ENCODE measurements at regions not wholly inside any gene's neighbourhood (a gene's known extent, or its start where the extent isn't known, plus 50 kb on each side); places are given as distances from the start of the nearest gene placed in this dataset.
"Not testable (repeated sequence)": the region's sequence is repeated elsewhere in the genome, so short reads cannot be mapped to it uniquely, and the experiment has no call there.

- H3K4me3 ChIP-seq (ENCODE audit: low read depth, low read length), result no peak overlapping the region
- TF ChIP-seq, protein P1, sequence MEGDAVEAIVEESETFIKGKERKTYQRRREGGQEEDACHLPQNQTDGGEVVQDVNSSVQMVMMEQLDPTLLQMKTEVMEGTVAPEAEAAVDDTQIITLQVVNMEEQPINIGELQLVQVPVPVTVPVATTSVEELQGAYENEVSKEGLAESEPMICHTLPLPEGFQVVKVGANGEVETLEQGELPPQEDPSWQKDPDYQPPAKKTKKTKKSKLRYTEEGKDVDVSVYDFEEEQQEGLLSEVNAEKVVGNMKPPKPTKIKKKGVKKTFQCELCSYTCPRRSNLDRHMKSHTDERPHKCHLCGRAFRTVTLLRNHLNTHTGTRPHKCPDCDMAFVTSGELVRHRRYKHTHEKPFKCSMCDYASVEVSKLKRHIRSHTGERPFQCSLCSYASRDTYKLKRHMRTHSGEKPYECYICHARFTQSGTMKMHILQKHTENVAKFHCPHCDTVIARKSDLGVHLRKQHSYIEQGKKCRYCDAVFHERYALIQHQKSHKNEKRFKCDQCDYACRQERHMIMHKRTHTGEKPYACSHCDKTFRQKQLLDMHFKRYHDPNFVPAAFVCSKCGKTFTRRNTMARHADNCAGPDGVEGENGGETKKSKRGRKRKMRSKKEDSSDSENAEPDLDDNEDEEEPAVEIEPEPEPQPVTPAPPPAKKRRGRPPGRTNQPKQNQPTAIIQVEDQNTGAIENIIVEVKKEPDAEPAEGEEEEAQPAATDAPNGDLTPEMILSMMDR (IDR thresholded peaks at IDR 0.05; ENCODE audit: control insufficient read depth, extremely low read depth, insufficient read depth), result no peak
- peak; percentile 6 for DNase-seq (ENCODE audit: low read depth)
Measured at GRCh38 chr4:177810220-177810619, 368.0 kb upstream of the AGA start.

GRCh38 chr4:177818392-177818791 is 376.2 kb upstream of the AGA start:
- DNase-seq (ENCODE audit: low read depth); H3K4me3 ChIP-seq (ENCODE audit: low read depth, low read length): not testable (repeated sequence)

- no peak overlapping the region for H3K4me3 ChIP-seq (ENCODE audit: low read depth, low read length)
- TF ChIP-seq, protein P1 (IDR thresholded peaks at IDR 0.05; ENCODE audit: control insufficient read depth, extremely low read depth, insufficient read depth), result no peak
- DNase-seq (ENCODE audit: low read depth), result no peak
Measured at GRCh38 chr4:177826973-177827372, 384.7 kb upstream of the AGA start.

- no peak overlapping the region for H3K4me3 ChIP-seq (ENCODE audit: low read depth, low read length)
- no peak for DNase-seq (ENCODE audit: low read depth)
- TF ChIP-seq, protein P1 (IDR thresholded peaks at IDR 0.05; ENCODE audit: control insufficient read depth, extremely low read depth, insufficient read depth), result no peak
Measured at GRCh38 chr4:177841258-177841657, 399.0 kb upstream of the AGA start.

GRCh38 chr4:177853229-177853628 is 411.0 kb upstream of the AGA start:
- no peak overlapping the region for H3K4me3 ChIP-seq (ENCODE audit: low read depth, low read length)
- DNase-seq (ENCODE audit: low read depth), result no peak
- TF ChIP-seq, protein P1 (IDR thresholded peaks at IDR 0.05; ENCODE audit: control insufficient read depth, extremely low read depth, insufficient read depth), result no peak

DNA sequence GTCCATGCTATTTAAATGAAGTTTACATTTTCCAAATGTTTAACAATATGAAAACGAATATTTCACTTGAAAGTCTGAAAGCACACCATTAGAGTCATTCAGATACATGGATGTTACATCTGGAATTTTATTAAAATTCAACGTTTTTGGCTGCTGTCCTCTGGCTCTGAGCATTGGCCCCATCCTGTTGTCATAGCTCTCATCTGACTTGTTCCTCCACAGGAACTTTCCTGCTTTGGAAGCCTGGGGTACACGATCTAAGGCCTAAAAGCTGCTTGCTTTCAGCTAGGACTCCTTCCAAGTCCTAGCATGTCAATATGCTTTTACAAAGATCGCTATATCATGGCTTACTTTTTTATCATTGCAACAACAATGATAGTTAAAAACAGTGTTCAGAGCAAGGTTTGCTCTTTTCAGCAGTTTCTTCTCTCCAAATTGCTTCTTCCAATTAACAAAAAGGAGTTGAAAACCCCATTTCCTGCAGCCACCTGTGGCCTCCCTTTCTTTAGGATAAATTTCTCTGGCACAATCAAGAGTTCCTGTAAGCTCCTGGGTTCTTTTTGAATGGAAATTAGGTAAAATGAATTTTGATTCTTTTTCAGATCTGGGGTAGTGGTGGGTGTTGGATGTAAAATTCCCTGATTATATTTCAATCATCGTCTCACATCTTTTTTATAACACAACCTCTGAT is 413.4 kb upstream of the AGA start:
- H3K4me3 ChIP-seq (ENCODE audit: low read depth, low read length), result no peak overlapping the region
- TF ChIP-seq, protein P1 (IDR thresholded peaks at IDR 0.05; ENCODE audit: control insufficient read depth, extremely low read depth, insufficient read depth), result no peak
- no peak for DNase-seq (ENCODE audit: low read depth)

GRCh38 chr4:177860171-177860570 is 417.9 kb upstream of the AGA start:
- H3K4me3 ChIP-seq (ENCODE audit: low read depth, low read length), result no peak overlapping the region
- no peak for DNase-seq (ENCODE audit: low read depth)
- TF ChIP-seq, protein P1 (IDR thresholded peaks at IDR 0.05; ENCODE audit: control insufficient read depth, extremely low read depth, insufficient read depth), result no peak

Measured in LNCaP clone FGC (cell line).